ENCODE measurements at regions not wholly inside any gene's neighbourhood (a gene's known extent, or its start where the extent isn't known, plus 50 kb on each side); places are given as distances from the start of the nearest gene placed in this dataset.

DNA sequence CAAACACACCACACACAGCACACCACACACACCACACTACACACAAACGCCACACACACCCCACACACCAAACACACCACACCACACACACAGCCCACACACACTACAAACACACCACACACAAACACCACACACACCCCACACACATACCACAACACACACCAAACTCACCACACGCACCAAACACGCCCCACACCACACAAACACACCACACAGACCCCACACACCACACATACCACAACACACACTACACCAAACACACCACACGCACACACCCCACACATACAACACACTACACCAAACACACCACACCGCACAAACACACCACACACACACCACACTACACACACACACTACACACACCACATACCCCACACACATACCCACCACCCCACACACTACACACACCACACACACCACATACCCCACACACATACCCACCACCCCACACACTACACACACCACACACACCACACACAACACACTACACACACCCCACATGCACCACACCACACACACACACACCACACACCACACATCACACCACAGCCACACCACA, 151.2 kb downstream of the ERCC6L2 start:
- DNase-seq = no peak
- H3K27me3 ChIP-seq (ENCODE audit: control insufficient read depth, insufficient read depth, low read length) = peaks cover 58% of the 10 kb centered on the region
- peaks cover 36% of the 10 kb centered on the region for H3K4me1 ChIP-seq (ENCODE audit: control insufficient read depth, insufficient read depth, low read length)
- peak overlapping the region; percentile 13 for H3K4me3 ChIP-seq (ENCODE audit: low read length)
- H3K9me3 ChIP-seq (replicated peaks; ENCODE audit: control insufficient read depth, low read depth, low read length) = no peaks in the 10 kb centered on the region
- WGBS (ENCODE audit: insufficient coverage) = 90% methylated on average over 4 of the region's 5 CpGs
- no peak overlapping the region for H3K27ac ChIP-seq (ENCODE audit: low read length)
- H3K36me3 ChIP-seq (ENCODE audit: control insufficient read depth, insufficient read depth, low read length) = no peaks in the 10 kb centered on the region

DNA sequence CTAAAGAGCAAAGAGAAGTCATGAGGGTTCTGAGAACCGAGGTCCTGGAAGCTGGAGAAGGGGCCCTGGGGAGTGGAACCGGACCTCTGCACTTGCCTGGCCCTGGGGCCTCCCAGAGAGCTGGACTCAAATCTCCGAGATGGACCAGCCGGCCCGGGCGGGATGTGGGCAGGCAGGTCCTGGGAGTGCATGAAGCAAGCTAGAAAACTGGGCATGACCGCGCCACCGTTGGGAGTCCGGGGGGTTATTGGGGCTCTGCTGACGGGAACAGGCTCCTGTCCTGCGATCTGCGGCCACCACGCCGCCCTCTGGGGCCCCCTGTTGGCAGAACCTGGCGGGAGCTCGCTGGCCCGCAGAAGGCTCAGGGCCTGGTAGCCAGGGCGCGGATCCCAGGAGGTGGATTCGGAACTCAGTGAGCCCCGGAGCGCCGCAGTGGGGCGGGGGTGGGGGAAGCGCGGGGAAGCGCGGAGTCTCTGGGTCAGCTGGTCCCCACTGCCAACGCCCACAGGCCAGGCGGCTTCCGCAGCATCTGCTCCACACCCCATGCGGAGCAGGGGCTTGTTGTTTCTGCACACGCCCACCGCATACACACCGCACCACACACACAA, 150.6 kb downstream of the ERCC6L2 start:
- no peaks in the 10 kb centered on the region for H3K9me3 ChIP-seq (replicated peaks; ENCODE audit: control insufficient read depth, low read depth, low read length)
- DNase-seq = peak; percentile 22
- WGBS (ENCODE audit: insufficient coverage) = 34% methylated on average over 31 of the region's 36 CpGs
- no peak overlapping the region for H3K27ac ChIP-seq (ENCODE audit: low read length)
- no peaks in the 10 kb centered on the region for H3K36me3 ChIP-seq (ENCODE audit: control insufficient read depth, insufficient read depth, low read length)
- H3K4me3 ChIP-seq (ENCODE audit: low read length) = no peak overlapping the region
- H3K4me1 ChIP-seq (ENCODE audit: control insufficient read depth, insufficient read depth, low read length) = peaks cover 35% of the 10 kb centered on the region
- H3K27me3 ChIP-seq (ENCODE audit: control insufficient read depth, insufficient read depth, low read length) = peaks cover 63% of the 10 kb centered on the region

DNA sequence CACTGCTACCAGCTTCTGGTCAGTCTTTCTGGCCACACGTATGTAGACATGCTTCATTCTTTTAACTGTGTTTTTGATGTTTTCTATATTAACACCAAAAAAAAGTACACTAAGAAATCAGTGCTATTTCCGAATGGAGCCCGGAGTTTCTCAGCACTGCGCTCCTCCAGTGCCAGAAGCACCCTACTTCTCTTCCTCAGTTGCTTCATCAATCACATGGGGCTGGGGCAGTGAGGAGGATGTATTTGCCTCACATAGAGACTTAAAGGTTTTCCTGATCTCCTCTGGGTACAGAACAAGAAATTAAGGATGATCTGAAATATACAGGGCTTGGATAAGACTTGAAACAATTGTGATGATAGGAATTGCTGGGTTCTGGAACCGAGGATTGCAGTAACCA, 148.0 kb downstream of the ERCC6L2 start:
- peaks cover 81% of the 10 kb centered on the region for H3K27me3 ChIP-seq (ENCODE audit: control insufficient read depth, insufficient read depth, low read length)
- DNase-seq = no peak
- WGBS (ENCODE audit: insufficient coverage) = no CpG with 5 or more reads among the region's 5 CpGs

DNA sequence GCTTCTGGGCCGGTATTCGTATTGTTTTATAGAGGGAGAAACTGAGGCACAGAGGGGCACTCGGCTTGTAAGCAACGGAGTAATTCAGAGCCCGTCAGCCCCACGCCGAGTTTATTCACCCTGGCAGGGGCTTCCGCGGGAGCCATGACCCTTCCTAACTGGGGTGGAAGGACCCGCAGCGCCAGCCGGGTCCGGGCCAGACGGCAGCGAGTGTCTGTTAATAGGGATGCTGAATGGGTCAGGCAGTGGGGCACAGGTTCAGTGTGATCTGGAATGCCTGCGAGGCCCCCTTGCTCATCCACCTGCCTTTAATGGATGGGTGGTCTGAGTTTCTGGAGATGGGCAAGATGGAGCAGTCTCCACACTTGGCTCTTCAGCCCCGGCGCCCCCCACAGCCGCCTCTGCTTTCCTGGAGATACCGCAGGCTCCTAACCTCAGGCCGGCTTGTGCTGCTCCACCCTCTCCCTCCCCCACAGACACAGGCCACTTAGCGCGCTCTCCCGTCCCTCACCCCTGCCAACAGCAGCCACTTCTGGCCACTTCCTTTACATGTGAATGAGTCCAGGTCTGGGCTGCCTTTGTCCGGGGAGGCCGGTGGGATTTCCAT, 147.1 kb downstream of the ERCC6L2 start:
- Histone ChIP-seq H3K4me3 (ENCODE audit: low read length) (no peak overlapping the region), H3K27me3 (ENCODE audit: control insufficient read depth, insufficient read depth, low read length) (peaks cover 75% of the 10 kb centered on the region), H3K9me3 (replicated peaks; ENCODE audit: control insufficient read depth, low read depth, low read length) (no peaks in the 10 kb centered on the region), H3K27ac (ENCODE audit: low read length) (no peak overlapping the region), H3K4me1 (ENCODE audit: control insufficient read depth, insufficient read depth, low read length) (peaks cover 36% of the 10 kb centered on the region), H3K36me3 (ENCODE audit: control insufficient read depth, insufficient read depth, low read length) (no peaks in the 10 kb centered on the region)
- no peak for DNase-seq
- 6% methylated on average over 17 of the region's 26 CpGs for WGBS (ENCODE audit: insufficient coverage)

More for the DNA sequence above, 148.0 kb downstream of the ERCC6L2 start:
- Histone ChIP-seq H3K4me3 (ENCODE audit: low read length) (no peak overlapping the region), H3K27ac (ENCODE audit: low read length) (no peak overlapping the region), H3K36me3 (ENCODE audit: control insufficient read depth, insufficient read depth, low read length) (no peaks in the 10 kb centered on the region), H3K4me1 (ENCODE audit: control insufficient read depth, insufficient read depth, low read length) (peaks cover 40% of the 10 kb centered on the region), H3K9me3 (replicated peaks; ENCODE audit: control insufficient read depth, low read depth, low read length) (no peaks in the 10 kb centered on the region)

DNA sequence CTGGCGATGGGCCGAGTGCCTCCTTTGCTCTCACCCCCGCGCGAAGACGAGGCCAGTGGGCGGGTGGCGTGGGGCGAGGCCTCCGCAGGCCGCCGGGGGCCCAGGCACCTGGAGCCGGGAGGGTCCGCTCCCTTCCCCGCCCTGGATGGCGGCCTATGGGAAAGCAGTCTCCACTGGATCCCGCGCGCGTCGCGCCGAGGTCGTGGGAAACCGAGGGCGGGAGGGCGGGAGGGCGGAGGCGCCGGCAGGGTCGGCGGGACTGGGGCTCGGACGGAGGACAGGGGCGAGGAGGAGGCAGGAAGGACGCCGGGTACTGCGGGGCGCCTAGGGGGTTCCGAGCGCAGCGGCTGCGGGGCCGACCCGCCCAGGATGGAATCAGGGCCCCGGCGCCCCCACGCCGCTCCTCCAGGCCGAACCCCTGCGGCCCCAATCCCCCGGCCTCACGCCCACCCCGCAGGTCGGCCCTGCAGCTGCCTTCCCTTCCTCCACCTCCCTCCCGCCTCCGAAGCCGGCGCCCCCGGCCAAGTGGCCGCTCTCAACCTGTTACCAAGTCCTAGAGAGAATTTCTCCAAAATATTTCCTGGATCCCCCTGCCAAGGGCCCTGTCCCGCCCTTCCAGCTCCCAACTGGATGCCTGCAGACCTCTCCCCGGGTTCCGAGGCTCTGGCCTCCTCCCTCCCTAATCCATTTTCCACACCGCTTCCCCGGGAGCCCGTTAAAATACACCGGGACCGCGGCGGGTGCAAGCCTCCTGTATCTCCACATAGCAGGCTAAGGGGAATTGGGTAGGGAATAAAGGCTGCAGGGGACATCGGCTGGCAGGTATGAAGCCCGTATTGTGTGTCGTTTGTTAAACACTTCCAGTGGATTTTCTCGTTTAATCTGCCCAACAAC, 146.3 kb downstream of the ERCC6L2 start:
- H3K36me3 ChIP-seq (ENCODE audit: control insufficient read depth, insufficient read depth, low read length) = peaks cover 2% of the 10 kb centered on the region
- H3K27me3 ChIP-seq (ENCODE audit: control insufficient read depth, insufficient read depth, low read length) = peaks cover 69% of the 10 kb centered on the region
- no peaks in the 10 kb centered on the region for H3K9me3 ChIP-seq (replicated peaks; ENCODE audit: control insufficient read depth, low read depth, low read length)
- peak; percentile 35 for DNase-seq
- no peak overlapping the region for H3K27ac ChIP-seq (ENCODE audit: low read length)
- under 1% methylated on average over 68 of the region's 75 CpGs for WGBS (ENCODE audit: insufficient coverage)
- H3K4me3 ChIP-seq (ENCODE audit: low read length) = peak overlapping the region; percentile 68
- peaks cover 30% of the 10 kb centered on the region for H3K4me1 ChIP-seq (ENCODE audit: control insufficient read depth, insufficient read depth, low read length)

DNA sequence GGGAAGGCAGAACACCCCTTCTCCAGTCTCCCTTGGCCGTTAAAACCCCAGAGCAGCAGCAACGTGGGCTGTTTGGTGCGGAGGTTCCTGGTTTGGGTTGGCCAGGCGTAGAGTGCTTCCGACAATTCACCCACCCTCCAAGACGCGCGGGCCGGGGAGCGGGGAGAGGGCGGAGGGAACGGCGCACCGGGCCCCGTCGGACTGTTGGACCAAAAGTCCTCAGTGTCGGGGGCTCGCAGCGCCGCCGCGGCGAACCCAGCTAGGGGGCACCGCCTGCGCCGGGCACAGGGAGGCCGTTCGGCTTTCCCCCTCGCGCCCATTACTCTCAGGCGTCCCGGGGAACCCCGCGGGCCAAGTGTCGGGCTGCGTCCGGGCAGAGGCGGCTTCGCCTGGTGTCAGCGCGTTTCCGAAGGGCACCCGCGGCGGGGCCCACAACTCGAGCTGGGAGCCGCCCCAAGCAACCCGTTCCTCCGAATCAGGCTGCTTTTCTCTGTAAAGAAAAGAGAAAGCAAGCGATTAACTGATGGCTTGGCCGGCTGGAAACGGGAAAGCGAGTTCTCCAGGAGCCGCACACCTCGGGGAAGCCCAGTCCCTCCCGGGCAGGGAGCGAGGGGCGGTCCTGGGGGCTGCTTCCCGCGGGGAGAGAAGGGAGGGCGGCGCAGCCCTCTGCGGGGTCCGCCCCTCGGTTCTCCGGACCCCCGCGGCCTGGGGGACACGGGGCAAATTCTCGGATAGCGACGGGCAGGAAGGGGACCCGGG, 145.5 kb downstream of the ERCC6L2 start:
- under 1% methylated on average over 71 of the region's 73 CpGs for WGBS (ENCODE audit: insufficient coverage)
- Histone ChIP-seq H3K4me3 (ENCODE audit: low read length) (peak overlapping the region; percentile 68), H3K9me3 (replicated peaks; ENCODE audit: control insufficient read depth, low read depth, low read length) (no peaks in the 10 kb centered on the region), H3K27ac (ENCODE audit: low read length) (no peak overlapping the region), H3K4me1 (ENCODE audit: control insufficient read depth, insufficient read depth, low read length) (peaks cover 22% of the 10 kb centered on the region), H3K27me3 (ENCODE audit: control insufficient read depth, insufficient read depth, low read length) (peaks cover 61% of the 10 kb centered on the region), H3K36me3 (ENCODE audit: control insufficient read depth, insufficient read depth, low read length) (peaks cover 2% of the 10 kb centered on the region)
- peak; percentile 46 for DNase-seq

DNA sequence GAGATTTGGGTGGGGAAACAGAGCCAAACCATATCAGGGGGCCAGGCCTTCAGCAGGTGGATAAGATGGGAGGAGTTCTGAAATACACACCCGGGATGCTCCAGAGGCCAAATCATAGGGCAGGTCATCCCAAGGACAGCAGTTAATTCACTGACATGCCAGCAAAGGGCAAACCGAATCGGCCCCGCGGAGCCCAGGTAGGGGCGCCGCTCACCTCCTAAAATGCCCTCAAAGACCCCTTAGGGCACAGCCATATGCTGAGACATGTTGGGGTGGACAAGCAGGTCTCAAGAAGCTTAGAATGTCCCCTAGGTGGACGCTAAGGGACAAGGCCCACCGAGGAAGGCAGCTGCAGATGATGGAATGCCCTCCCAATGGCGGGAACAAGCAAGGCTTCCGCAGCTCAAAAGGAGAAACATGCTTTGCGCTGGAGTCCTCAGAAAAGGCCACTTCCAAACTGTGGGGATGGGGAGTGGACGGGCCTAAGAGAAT, 144.9 kb downstream of the ERCC6L2 start:
- H3K9me3 ChIP-seq (replicated peaks; ENCODE audit: control insufficient read depth, low read depth, low read length) = no peaks in the 10 kb centered on the region
- H3K4me1 ChIP-seq (ENCODE audit: control insufficient read depth, insufficient read depth, low read length) = peaks cover 22% of the 10 kb centered on the region
- H3K27me3 ChIP-seq (ENCODE audit: control insufficient read depth, insufficient read depth, low read length) = peaks cover 57% of the 10 kb centered on the region
- peaks cover 2% of the 10 kb centered on the region for H3K36me3 ChIP-seq (ENCODE audit: control insufficient read depth, insufficient read depth, low read length)
- H3K27ac ChIP-seq (ENCODE audit: low read length) = no peak overlapping the region
- no peak for DNase-seq
- 10% methylated on average over 7 of the region's 13 CpGs for WGBS (ENCODE audit: insufficient coverage)
- H3K4me3 ChIP-seq (ENCODE audit: low read length) = peak overlapping the region; percentile 68
